H9 (cell line): ENCODE measurements at regions not wholly inside any gene's neighbourhood (a gene's known extent, or its start where the extent isn't known, plus 50 kb on each side); places are given as distances from the start of the nearest gene placed in this dataset.

Experiments
- DNase-seq: peaks from one replicate; pipeline ENCODE4 v3.0.0-alpha.2; 2017
- H2AFZ ChIP-seq: one replicate; pipeline ENCODE4 v1.6.1; 2013; ENCODE audit warnings: mild to moderate bottlenecking, low read length, control low read depth, moderate library complexity
- H2AK5ac ChIP-seq: 2 replicates; pipeline ENCODE4 v1.6.1; 2013; ENCODE audit warnings: low read length, control low read depth, mixed read lengths; ENCODE audit not compliant: insufficient read length
- H2BK120ac ChIP-seq: one replicate; pipeline ENCODE4 v1.6.1; 2013; ENCODE audit warnings: low read depth, mild to moderate bottlenecking, low read length, control low read depth, inconsistent platforms; ENCODE audit not compliant: poor library complexity, severe bottlenecking
- H2BK12ac ChIP-seq: 2 replicates; pipeline ENCODE4 v1.6.1; 2013; ENCODE audit warnings: low read length, control low read depth, mixed read lengths, low read depth; ENCODE audit not compliant: insufficient read length
- H2BK15ac ChIP-seq: 2 replicates; pipeline ENCODE4 v1.6.1; 2013; ENCODE audit warnings: low read depth, low read length, control low read depth
- H2BK20ac ChIP-seq: one replicate; pipeline ENCODE4 v1.6.1; 2013; ENCODE audit warnings: low read depth, mild to moderate bottlenecking, low read length, control low read depth, inconsistent platforms; ENCODE audit not compliant: poor library complexity, severe bottlenecking
- H2BK5ac ChIP-seq: 2 replicates; pipeline ENCODE4 v1.6.1; 2013; ENCODE audit warnings: low read length, control low read depth, mixed read lengths; ENCODE audit not compliant: insufficient read length
- H3K14ac ChIP-seq: 2 replicates; pipeline ENCODE4 v1.6.1; 2013; ENCODE audit warnings: low read length, control low read depth; ENCODE audit not compliant: insufficient read depth
- H3K18ac ChIP-seq: 2 replicates; pipeline ENCODE4 v1.6.1; 2013; ENCODE audit warnings: low read depth, mild to moderate bottlenecking, mixed read lengths, low read length, control low read depth; ENCODE audit not compliant: insufficient read length
- H3K23ac ChIP-seq: 2 replicates; pipeline ENCODE4 v1.6.1; 2013; ENCODE audit warnings: low read length, control low read depth, mixed read lengths, low read depth; ENCODE audit not compliant: insufficient read length
- H3K23me2 ChIP-seq: 2 replicates; pipeline ENCODE4 v1.6.1; 2013; ENCODE audit warnings: low read depth, mild to moderate bottlenecking, mixed read lengths, low read length, control low read depth; ENCODE audit not compliant: insufficient read length, poor library complexity, severe bottlenecking
- H3K27ac ChIP-seq: 2 replicates; pipeline ENCODE4 v1.5.1; 2013; ENCODE audit warnings: low read length, control low read depth, mixed read lengths, low read depth; ENCODE audit not compliant: insufficient read length
- H3K27me3 ChIP-seq: 2 replicates; pipeline ENCODE4 v1.6.1; 2013; ENCODE audit warnings: low read length, control low read depth, inconsistent platforms; ENCODE audit not compliant: insufficient read depth
- H3K4ac ChIP-seq: 2 replicates; pipeline ENCODE4 v1.6.1; 2013; ENCODE audit warnings: low read depth, mild to moderate bottlenecking, control low read depth, inconsistent platforms, low read length, moderate library complexity
- H3K4me1 ChIP-seq: 2 replicates; pipeline ENCODE4 v1.6.1; 2013; ENCODE audit warnings: low read length, control low read depth, inconsistent platforms; ENCODE audit not compliant: insufficient read depth
- H3K4me2 ChIP-seq: 2 replicates; pipeline ENCODE4 v1.6.1; 2013; ENCODE audit warnings: low read length, control low read depth, mixed read lengths; ENCODE audit not compliant: insufficient read length, insufficient read depth
- H3K56ac ChIP-seq: 2 replicates; pipeline ENCODE4 v1.6.1; 2013; ENCODE audit warnings: low read depth, mild to moderate bottlenecking, mixed read lengths, low read length, control low read depth; ENCODE audit not compliant: insufficient read length
- H3K79me1 ChIP-seq: 2 replicates; pipeline ENCODE4 v1.6.1; 2013; ENCODE audit warnings: low read depth, mild to moderate bottlenecking, moderate library complexity, low read length, control low read depth, inconsistent platforms; ENCODE audit not compliant: insufficient read depth, poor library complexity, severe bottlenecking
- H3K79me2 ChIP-seq: 2 replicates; pipeline ENCODE4 v1.6.1; 2013; ENCODE audit warnings: low read length, control low read depth, inconsistent platforms; ENCODE audit not compliant: insufficient read depth
- H3K9ac ChIP-seq: 2 replicates; pipeline ENCODE4 v1.6.1; 2013; ENCODE audit warnings: low read length, control low read depth, mixed read lengths; ENCODE audit not compliant: insufficient read length; ENCODE audit errors: extremely low read depth
- H3K9me3 ChIP-seq: one replicate; pipeline ENCODE4 v1.6.1; 2013; ENCODE audit warnings: low read depth, low read length, inconsistent platforms; ENCODE audit not compliant: control insufficient read depth
- H3T11ph ChIP-seq: one replicate; pipeline ENCODE4 v1.6.1; 2013; ENCODE audit warnings: mild to moderate bottlenecking, low read length, control low read depth, inconsistent platforms
- H4K20me1 ChIP-seq: one replicate; pipeline ENCODE4 v1.6.1; 2013; ENCODE audit not compliant: control insufficient read depth, insufficient read length, insufficient read depth
- H4K5ac ChIP-seq: 2 replicates; pipeline ENCODE4 v1.6.1; 2013; ENCODE audit warnings: low read depth, mild to moderate bottlenecking, mixed read lengths, low read length, control low read depth; ENCODE audit not compliant: insufficient read length
- H4K8ac ChIP-seq: replicated peaks from 2 replicates; pipeline ENCODE4 v1.6.1; 2013; ENCODE audit warnings: low read length, control low read depth, mixed read lengths, low read depth; ENCODE audit not compliant: insufficient read length
- H4K91ac ChIP-seq: 2 replicates; pipeline ENCODE4 v1.6.1; 2013; ENCODE audit warnings: low read depth, mild to moderate bottlenecking, moderate library complexity, mixed read lengths, low read length, control low read depth; ENCODE audit not compliant: insufficient read length
- H3K27ac Mint-ChIP-seq, 3 experiments: 2 replicates in 2 of 3; 3 replicates in 1 of 3; pipeline ENCODE4 v1.8.0; 2020 to 2021; ENCODE audit warnings: mixed read lengths in 3 of 3, mild to moderate bottlenecking in 1 of 3, moderate library complexity in 1 of 3
- H3K27me3 Mint-ChIP-seq: 2 replicates; pipeline ENCODE4 v1.8.0; 2021; ENCODE audit warnings: low read depth, mild to moderate bottlenecking, moderate library complexity, mixed read lengths
- H3K36me3 Mint-ChIP-seq, 3 experiments: 2 replicates in 2 of 3; 3 replicates in 1 of 3; pipeline ENCODE4 v1.8.0; 2020 to 2021; ENCODE audit warnings: low read depth in 3 of 3, mixed read lengths in 3 of 3; ENCODE audit not compliant: insufficient read depth in 1 of 3
- H3K4me1 Mint-ChIP-seq, 2 experiments: 2 replicates each; pipeline ENCODE4 v1.8.0; 2020; ENCODE audit warnings: mixed read lengths in 2 of 2
- H3K4me3 Mint-ChIP-seq, 2 experiments: 2 replicates in 1 of 2; 3 replicates in 1 of 2; pipeline ENCODE4 v1.8.0; 2020 to 2021; ENCODE audit warnings: mild to moderate bottlenecking in 2 of 2, mixed read lengths in 2 of 2, moderate library complexity in 1 of 2
- H3K9me3 Mint-ChIP-seq, 2 experiments: 2 replicates in 1 of 2; 3 replicates in 1 of 2; pipeline ENCODE4 v1.8.0; 2020; ENCODE audit warnings: mild to moderate bottlenecking in 2 of 2, mixed read lengths in 2 of 2, moderate library complexity in 1 of 2
- WGBS: extraction: QIAGEN DNeasy Blood & Tissue Kit; methylation state at CpG from one replicate; pipeline ENCODE4 v1.1.7; 2013; ENCODE audit warnings: missing lambda C conversion rate, low lambda C conversion rate, mixed read lengths; ENCODE audit not compliant: insufficient read length; ENCODE audit errors: extremely low coverage; 5-methylcytosine and 5-hydroxymethylcytosine counted together
- TF ChIP-seq, protein P1 (sequence below): fragments of 200-600 bp; sonication (generic); conservative IDR thresholded peaks from 3 replicates; pipeline ENCODE4 v1.8.0; 2021; ENCODE audit warnings: antibody characterized with exemption, mild to moderate bottlenecking

DNA sequence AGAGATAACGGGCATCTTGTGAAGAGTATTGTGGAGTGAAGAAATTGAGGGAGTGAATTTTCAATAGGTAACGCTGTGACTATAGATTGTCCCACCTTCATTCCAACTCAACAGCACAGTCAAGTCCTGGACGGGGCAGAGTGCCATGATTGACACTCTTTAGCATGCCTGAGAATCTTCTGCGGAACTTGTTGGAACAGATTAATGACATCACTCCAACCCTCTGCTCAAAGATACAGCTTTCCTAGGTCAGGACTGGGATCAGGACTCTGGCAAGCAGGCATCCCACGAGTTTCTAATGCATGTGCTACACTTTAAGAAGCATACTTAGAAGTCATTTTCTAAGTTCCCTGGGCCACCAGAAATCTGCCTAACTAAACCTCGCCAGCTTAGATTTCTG, 267.6 kb upstream of the CFAP20DC start:
- H3K4me3 Mint-ChIP-seq, result no peak overlapping the region
- H2AFZ ChIP-seq, result no peak overlapping the region
- no peaks in the 10 kb centered on the region for H3K79me1 ChIP-seq
- no peaks in the 10 kb centered on the region for H3K9me3 ChIP-seq
- H3K36me3 Mint-ChIP-seq, result no peaks in the 10 kb centered on the region
- no peak overlapping the region for H3K4ac ChIP-seq
- H3K9me3 Mint-ChIP-seq, result no peaks in the 10 kb centered on the region
- no peak overlapping the region for H3K27ac ChIP-seq
- no peak overlapping the region for H4K8ac ChIP-seq
- no peak overlapping the region for H2BK5ac ChIP-seq
- no peak overlapping the region for H2BK15ac ChIP-seq
- no peak overlapping the region for H2BK12ac ChIP-seq
- no peaks in the 10 kb centered on the region for H3K23me2 ChIP-seq
- no peak overlapping the region for H3K27ac Mint-ChIP-seq
- DNase-seq, result no peak
- H3T11ph ChIP-seq, result no peak overlapping the region
- H3K79me2 ChIP-seq, result no peaks in the 10 kb centered on the region
- H2BK120ac ChIP-seq, result no peak overlapping the region
- H4K20me1 ChIP-seq, result no peaks in the 10 kb centered on the region
- no peak overlapping the region for H3K14ac ChIP-seq
- no peak overlapping the region for H3K56ac ChIP-seq
- H3K18ac ChIP-seq, result no peak overlapping the region
- H3K4me1 Mint-ChIP-seq, result 0 out of 4 replicates have a peak, but pooled peaks cover 0 to 3% of the 10 kb centered on the region in 2 experiments
- no peak overlapping the region for H3K23ac ChIP-seq
- TF ChIP-seq, protein P1, sequence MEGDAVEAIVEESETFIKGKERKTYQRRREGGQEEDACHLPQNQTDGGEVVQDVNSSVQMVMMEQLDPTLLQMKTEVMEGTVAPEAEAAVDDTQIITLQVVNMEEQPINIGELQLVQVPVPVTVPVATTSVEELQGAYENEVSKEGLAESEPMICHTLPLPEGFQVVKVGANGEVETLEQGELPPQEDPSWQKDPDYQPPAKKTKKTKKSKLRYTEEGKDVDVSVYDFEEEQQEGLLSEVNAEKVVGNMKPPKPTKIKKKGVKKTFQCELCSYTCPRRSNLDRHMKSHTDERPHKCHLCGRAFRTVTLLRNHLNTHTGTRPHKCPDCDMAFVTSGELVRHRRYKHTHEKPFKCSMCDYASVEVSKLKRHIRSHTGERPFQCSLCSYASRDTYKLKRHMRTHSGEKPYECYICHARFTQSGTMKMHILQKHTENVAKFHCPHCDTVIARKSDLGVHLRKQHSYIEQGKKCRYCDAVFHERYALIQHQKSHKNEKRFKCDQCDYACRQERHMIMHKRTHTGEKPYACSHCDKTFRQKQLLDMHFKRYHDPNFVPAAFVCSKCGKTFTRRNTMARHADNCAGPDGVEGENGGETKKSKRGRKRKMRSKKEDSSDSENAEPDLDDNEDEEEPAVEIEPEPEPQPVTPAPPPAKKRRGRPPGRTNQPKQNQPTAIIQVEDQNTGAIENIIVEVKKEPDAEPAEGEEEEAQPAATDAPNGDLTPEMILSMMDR, result no peak
- no CpG with 5 or more reads among the region's 6 CpGs for WGBS
- no peaks in the 10 kb centered on the region for H3K4me1 ChIP-seq
- H4K91ac ChIP-seq, result no peak overlapping the region
- no peak overlapping the region for H4K5ac ChIP-seq
- no peaks in the 10 kb centered on the region for H3K27me3 Mint-ChIP-seq
- no peaks in the 10 kb centered on the region for H3K27me3 ChIP-seq
- H2AK5ac ChIP-seq, result no peak overlapping the region
- no peak overlapping the region for H2BK20ac ChIP-seq
- H3K4me2 ChIP-seq, result no peak overlapping the region
- H3K9ac ChIP-seq, result no peak overlapping the region
